CD14-positive monocyte (primary cell): ENCODE measurements at regions not wholly inside any gene's neighbourhood (a gene's known extent, or its start where the extent isn't known, plus 50 kb on each side); places are given as distances from the start of the nearest gene placed in this dataset.

Experiments used
- DNase-seq, 3 donors: peaks; one replicate each; pipeline ENCODE4 v3.0.0-alpha.2; 2011 to 2022
- H2AFZ ChIP-seq: 2 replicates; pipeline ENCODE4 v1.6.0; 2012; ENCODE audit warnings: mild to moderate bottlenecking, low read depth, low read length, inconsistent platforms; ENCODE audit not compliant: insufficient read depth, poor library complexity, severe bottlenecking
- H3K27ac ChIP-seq, 2 donors: 1 replicate in 1 of 2; 2 replicates in 1 of 2; pipeline ENCODE4 v1.5.1; 2012 to 2013; ENCODE audit warnings: low read length in 2 of 2, control low read depth in 1 of 2, inconsistent platforms in 1 of 2, low read depth in 1 of 2, mild to moderate bottlenecking in 1 of 2
- H3K27me3 ChIP-seq, 2 donors: one replicate each; pipeline versions ENCODE4 v1.6.0 to v1.6.1; 2011 to 2013; ENCODE audit warnings: low read length in 2 of 2; ENCODE audit not compliant: control insufficient read depth in 2 of 2, insufficient read depth in 2 of 2
- H3K36me3 ChIP-seq, 2 donors: replicated peaks in 1 of 2; 1 replicate in 1 of 2; 2 replicates in 1 of 2; pipeline versions ENCODE4 v1.5.1 to v1.6.1; 2012 to 2013; ENCODE audit warnings: low read length in 2 of 2, control low read depth in 1 of 2, inconsistent platforms in 1 of 2, mild to moderate bottlenecking in 1 of 2; ENCODE audit not compliant: insufficient read depth in 2 of 2, control insufficient read depth in 1 of 2
- H3K4me1 ChIP-seq, 2 donors: 1 replicate in 1 of 2; 2 replicates in 1 of 2; pipeline versions ENCODE4 v1.5.1 to v1.6.1; 2012 to 2013; ENCODE audit warnings: low read length in 2 of 2, control low read depth in 1 of 2, inconsistent platforms in 1 of 2, mild to moderate bottlenecking in 1 of 2, moderate library complexity in 1 of 2; ENCODE audit not compliant: insufficient read depth in 2 of 2, control insufficient read depth in 1 of 2
- H3K4me2 ChIP-seq: replicated peaks from 2 replicates; pipeline ENCODE3; 2012; ENCODE audit warnings: low read length, moderate library complexity, mild to moderate bottlenecking; ENCODE audit not compliant: poor library complexity, severe bottlenecking; ENCODE audit errors: extremely low read depth
- H3K4me3 ChIP-seq, 3 experiments: fragments of 200-600 bp in 1 of 3; sonication (generic) in 1 of 3; replicated peaks in 1 of 3; 1 replicate in 2 of 3; 2 replicates in 1 of 3; pipeline ENCODE4 v1.5.1; 2011 to 2013; ENCODE audit warnings: low read length in 3 of 3, mild to moderate bottlenecking in 3 of 3, control low read depth in 2 of 3, low read depth in 2 of 3, inconsistent platforms in 1 of 3, moderate library complexity in 1 of 3
- H3K79me2 ChIP-seq: 2 replicates; pipeline ENCODE4 v1.6.0; 2012; ENCODE audit warnings: mild to moderate bottlenecking, control low read depth, inconsistent platforms, low read length, moderate library complexity; ENCODE audit not compliant: insufficient read depth
- H3K9ac ChIP-seq: 2 replicates; pipeline ENCODE4 v1.6.0; 2017; ENCODE audit warnings: low read length, mild to moderate bottlenecking; ENCODE audit not compliant: insufficient read depth, poor library complexity, severe bottlenecking
- H3K9me3 ChIP-seq, 2 donors: replicated peaks in 1 of 2; 1 replicate in 1 of 2; 2 replicates in 1 of 2; pipeline versions ENCODE4 v1.5.1 to v1.6.1; 2012 to 2013; ENCODE audit warnings: low read length in 2 of 2, control low read depth in 1 of 2; ENCODE audit not compliant: control insufficient read depth in 1 of 2, insufficient read depth in 1 of 2
- H4K20me1 ChIP-seq: 2 replicates; pipeline ENCODE4 v1.6.0; 2012; ENCODE audit warnings: mild to moderate bottlenecking, low read length, control low read depth, moderate library complexity; ENCODE audit not compliant: insufficient read depth
- H3K27ac Mint-ChIP-seq, 7 donors: one replicate each; pipeline ENCODE4 v1.8.0; 2020; ENCODE audit warnings: mild to moderate bottlenecking in 7 of 7, mixed read lengths in 7 of 7, moderate library complexity in 6 of 7, inconsistent platforms in 2 of 7
- H3K27me3 Mint-ChIP-seq, 3 donors: one replicate each; pipeline ENCODE4 v1.8.0; 2021 to 2022; ENCODE audit warnings: low read depth in 3 of 3, mild to moderate bottlenecking in 3 of 3, mixed read lengths in 3 of 3, moderate library complexity in 3 of 3, inconsistent platforms in 1 of 3
- H3K36me3 Mint-ChIP-seq, 2 donors: one replicate each; pipeline ENCODE4 v1.8.0; 2020; ENCODE audit warnings: mixed read lengths in 2 of 2, inconsistent platforms in 1 of 2, mild to moderate bottlenecking in 1 of 2
- H3K4me1 Mint-ChIP-seq: one replicate; pipeline ENCODE4 v1.8.0; 2020; ENCODE audit warnings: mild to moderate bottlenecking, mixed read lengths
- H3K4me3 Mint-ChIP-seq, 2 donors: one replicate each; pipeline ENCODE4 v1.8.0; 2020; ENCODE audit warnings: mild to moderate bottlenecking in 2 of 2, mixed read lengths in 2 of 2, moderate library complexity in 1 of 2
- H3K9me3 Mint-ChIP-seq, 7 donors: one replicate each; pipeline ENCODE4 v1.8.0; 2020 to 2022; ENCODE audit warnings: mixed read lengths in 7 of 7, mild to moderate bottlenecking in 6 of 7, moderate library complexity in 6 of 7, inconsistent platforms in 2 of 7
- WGBS: methylation state at CpG from one replicate; pipeline ENCODE4 v1.1.5; 2013; ENCODE audit warnings: missing lambda C conversion rate; ENCODE audit not compliant: insufficient coverage; 5-methylcytosine and 5-hydroxymethylcytosine counted together
- intact Hi-C, 2 donors: fragments of 100-400 bp; cut with micrococcal nuclease; formaldehyde crosslinking; loops; one replicate each; pipeline versions ENCODE4 v1.15.0 to v1.15.1; 2023
- TF ChIP-seq, protein P1 (sequence below): fragments of 200-600 bp; IDR thresholded peaks from one replicate; pipeline ENCODE4 v1.8.0; 2022; ENCODE audit warnings: antibody characterized with exemption, mild to moderate bottlenecking

DNA sequence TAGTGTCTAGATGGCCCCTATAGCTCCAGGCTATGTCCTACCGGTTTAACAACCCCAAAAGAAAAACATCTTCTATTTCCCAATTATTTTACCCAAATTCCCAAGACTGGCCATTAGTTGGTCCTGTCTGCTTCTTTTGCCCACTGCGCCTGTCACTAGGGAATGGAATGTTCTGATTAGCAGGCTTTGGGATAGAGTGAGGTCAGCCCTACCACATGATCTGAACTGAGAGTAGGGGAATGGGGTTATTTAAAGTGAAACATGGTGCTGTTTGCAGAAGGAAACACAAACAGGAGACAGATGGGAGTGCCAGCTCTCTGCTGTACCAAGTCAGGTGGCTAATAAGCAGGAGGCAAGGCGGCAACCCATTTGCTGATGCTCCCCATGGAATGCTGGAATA, 635.6 kb upstream of the CFAP20DC start:
- no peak overlapping the region for H3K4me2 ChIP-seq
- no peak overlapping the region for H2AFZ ChIP-seq
- no peaks in the 10 kb centered on the region for H3K9me3 ChIP-seq
- no peaks in the 10 kb centered on the region for H3K36me3 ChIP-seq
- Mint-ChIP-seq H3K36me3 (no peaks in the 10 kb centered on the region), H3K4me1 (no peaks in the 10 kb centered on the region), H3K27me3 (no peaks in the 10 kb centered on the region), H3K9me3 (peaks cover 0 to 7% (median 0%) of the 10 kb centered on the region in 7 donors), H3K4me3 (no peak overlapping the region), H3K27ac (no peak overlapping the region)
- intact Hi-C loops, result no loop called here
- H4K20me1 ChIP-seq, result no peaks in the 10 kb centered on the region
- 100% methylated on average over 2 of the region's 3 CpGs for WGBS
- no peak overlapping the region for H3K9ac ChIP-seq
- DNase-seq, result no peak
- H3K4me3 ChIP-seq, result no peak overlapping the region
- no peaks in the 10 kb centered on the region for H3K4me1 ChIP-seq
- no peaks in the 10 kb centered on the region for H3K27me3 ChIP-seq
- H3K79me2 ChIP-seq, result no peaks in the 10 kb centered on the region
- TF ChIP-seq, protein P1, sequence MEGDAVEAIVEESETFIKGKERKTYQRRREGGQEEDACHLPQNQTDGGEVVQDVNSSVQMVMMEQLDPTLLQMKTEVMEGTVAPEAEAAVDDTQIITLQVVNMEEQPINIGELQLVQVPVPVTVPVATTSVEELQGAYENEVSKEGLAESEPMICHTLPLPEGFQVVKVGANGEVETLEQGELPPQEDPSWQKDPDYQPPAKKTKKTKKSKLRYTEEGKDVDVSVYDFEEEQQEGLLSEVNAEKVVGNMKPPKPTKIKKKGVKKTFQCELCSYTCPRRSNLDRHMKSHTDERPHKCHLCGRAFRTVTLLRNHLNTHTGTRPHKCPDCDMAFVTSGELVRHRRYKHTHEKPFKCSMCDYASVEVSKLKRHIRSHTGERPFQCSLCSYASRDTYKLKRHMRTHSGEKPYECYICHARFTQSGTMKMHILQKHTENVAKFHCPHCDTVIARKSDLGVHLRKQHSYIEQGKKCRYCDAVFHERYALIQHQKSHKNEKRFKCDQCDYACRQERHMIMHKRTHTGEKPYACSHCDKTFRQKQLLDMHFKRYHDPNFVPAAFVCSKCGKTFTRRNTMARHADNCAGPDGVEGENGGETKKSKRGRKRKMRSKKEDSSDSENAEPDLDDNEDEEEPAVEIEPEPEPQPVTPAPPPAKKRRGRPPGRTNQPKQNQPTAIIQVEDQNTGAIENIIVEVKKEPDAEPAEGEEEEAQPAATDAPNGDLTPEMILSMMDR, result no peak
- no peak overlapping the region for H3K27ac ChIP-seq

DNA sequence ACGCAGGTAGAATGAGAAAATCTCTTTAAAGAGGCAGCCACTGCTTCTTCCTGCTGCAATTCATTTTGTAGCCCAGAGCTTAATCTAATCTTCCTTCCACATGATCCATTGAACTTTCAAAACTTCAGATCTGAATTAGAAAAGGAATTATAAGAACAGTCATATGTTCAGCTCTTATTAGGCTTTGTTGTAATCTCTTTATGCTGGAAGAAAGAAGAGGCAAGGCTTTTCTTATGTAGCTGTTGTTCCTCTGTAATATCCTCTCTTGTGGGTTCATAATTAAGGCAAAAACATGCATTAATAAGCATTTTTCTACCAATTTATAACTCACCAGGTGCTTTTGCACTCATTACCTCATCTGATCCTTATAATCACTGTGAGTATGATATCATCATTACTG, 634.9 kb upstream of the CFAP20DC start:
- H3K36me3 Mint-ChIP-seq, result no peaks in the 10 kb centered on the region
- no peak for DNase-seq
- H3K4me3 ChIP-seq, result no peak overlapping the region
- TF ChIP-seq, protein P1, result no peak
- H3K27ac ChIP-seq, result no peak overlapping the region
- H4K20me1 ChIP-seq, result no peaks in the 10 kb centered on the region
- no peak overlapping the region for H3K4me2 ChIP-seq
- no peak overlapping the region for H3K9ac ChIP-seq
- no peak overlapping the region for H3K4me3 Mint-ChIP-seq
- no peaks in the 10 kb centered on the region for H3K4me1 ChIP-seq
- H3K27me3 Mint-ChIP-seq, result no peaks in the 10 kb centered on the region
- H3K9me3 ChIP-seq, result no peaks in the 10 kb centered on the region
- H3K36me3 ChIP-seq, result no peaks in the 10 kb centered on the region
- no peaks in the 10 kb centered on the region for H3K79me2 ChIP-seq
- no peak overlapping the region for H2AFZ ChIP-seq
- intact Hi-C loops, result no loop called here
- no peaks in the 10 kb centered on the region for H3K27me3 ChIP-seq
- no peaks in the 10 kb centered on the region for H3K4me1 Mint-ChIP-seq
- no CpG with 5 or more reads among the region's 1 CpG for WGBS
- H3K27ac Mint-ChIP-seq, result no peak overlapping the region
- peaks cover 0 to 7% (median 0%) of the 10 kb centered on the region in 7 donors for H3K9me3 Mint-ChIP-seq
